GM19025 (cell line): ENCODE measurements at regions not wholly inside any gene's neighbourhood (a gene's known extent, or its start where the extent isn't known, plus 50 kb on each side); places are given as distances from the start of the nearest gene placed in this dataset.
"Not testable (repeated sequence)": the region's sequence is repeated elsewhere in the genome, so short reads cannot be mapped to it uniquely, and the experiment has no call there.

Source experiments
- ATAC-seq: cut with Tn5 transposase; IDR thresholded peaks from one replicate; pipeline ENCODE4 v1.9.1; 2021; ENCODE audit warnings: mild to moderate bottlenecking, low read depth, moderate library complexity; ENCODE audit not compliant: unreplicated experiment

DNA sequence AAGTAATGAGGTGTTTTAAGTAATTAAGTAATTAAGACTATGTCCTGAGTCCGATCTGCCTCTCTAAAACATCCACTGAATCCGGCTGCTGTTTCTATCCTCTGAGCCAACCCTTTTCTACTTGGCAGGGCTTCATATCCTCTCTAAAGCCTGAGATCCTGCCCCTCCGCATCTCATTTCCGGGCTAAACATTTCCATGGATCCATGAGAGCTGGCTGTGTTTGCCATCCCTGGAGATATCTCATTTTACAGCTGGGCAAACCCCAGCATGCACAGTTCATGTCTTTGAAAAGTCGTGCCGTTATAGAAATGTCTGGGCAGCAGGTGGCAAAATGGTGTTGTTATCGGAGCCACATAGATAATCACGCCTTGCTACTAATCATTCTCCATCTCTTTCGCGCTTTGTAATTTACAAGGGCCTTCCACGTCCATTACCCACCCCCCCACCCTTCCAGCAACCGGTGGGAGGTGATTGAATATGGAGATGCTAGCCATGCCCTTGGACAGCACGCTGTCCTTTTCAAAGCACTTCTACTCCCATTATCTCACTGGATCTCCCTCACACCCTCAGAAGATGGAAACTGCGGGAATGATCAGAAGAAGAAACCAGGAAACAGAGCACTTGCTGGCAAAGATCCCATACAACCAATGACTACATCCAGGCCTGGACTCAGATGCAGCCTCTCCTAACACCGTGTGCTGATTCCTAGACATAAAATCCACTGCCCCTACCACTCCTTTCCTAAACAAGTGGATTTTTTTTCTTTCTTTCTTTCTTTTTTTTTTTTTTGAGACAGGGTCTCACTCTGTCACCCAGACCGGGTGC, 1189.2 kb downstream of the TYW1 start:
- no peak for ATAC-seq

- no peak for ATAC-seq
These were observed 1190.9 kb downstream of the TYW1 start for GRCh38 chr7:68187532-68187931.

DNA sequence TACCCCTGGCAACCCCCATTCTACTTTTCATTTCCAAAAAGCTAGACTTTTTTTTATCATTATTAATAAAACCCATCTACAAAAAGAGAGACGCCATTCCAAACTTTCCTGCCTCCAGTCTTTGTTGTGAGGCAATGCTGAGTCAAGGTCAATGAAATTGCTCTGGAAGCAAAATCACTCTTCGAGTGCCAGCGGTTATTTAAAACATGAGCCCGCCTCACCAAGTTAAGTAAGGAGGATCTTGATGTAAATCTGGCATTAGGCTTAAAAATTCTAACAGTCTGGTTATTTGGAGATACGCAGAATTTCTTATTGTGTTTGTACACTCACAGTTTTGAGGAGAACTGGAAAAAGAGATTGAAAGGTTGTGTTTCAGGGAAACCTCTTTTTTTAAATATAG, 1196.3 kb downstream of the TYW1 start:
- no peak for ATAC-seq

DNA sequence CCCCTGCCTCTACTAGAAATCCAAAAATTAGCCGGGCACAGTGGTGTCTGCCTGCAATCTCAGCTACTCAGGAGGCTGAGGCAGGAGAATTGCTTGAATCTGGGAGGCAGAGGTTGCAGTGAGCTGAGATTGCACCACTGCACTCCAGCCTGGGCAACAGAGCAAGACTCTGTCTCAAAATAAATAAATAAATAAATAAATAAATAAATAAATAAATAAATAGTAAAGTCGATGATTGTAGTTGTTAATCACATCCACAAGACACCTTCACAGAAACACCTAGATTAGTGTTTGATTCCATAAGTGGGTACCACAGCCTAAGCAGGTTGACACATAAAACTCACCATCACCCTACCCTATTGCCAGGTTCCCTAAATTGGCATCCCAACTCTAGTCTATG, 1199.0 kb downstream of the TYW1 start:
- not testable (repeated sequence) for ATAC-seq

- ATAC-seq, result no peak
These were observed 1203.5 kb downstream of the TYW1 start for GRCh38 chr7:68200051-68200670.

- ATAC-seq, result no peak
These were observed 1206.6 kb downstream of the TYW1 start for GRCh38 chr7:68203251-68203650.

GRCh38 chr7:68205826-68206225, 1209.2 kb downstream of the TYW1 start:
- no peak for ATAC-seq

DNA sequence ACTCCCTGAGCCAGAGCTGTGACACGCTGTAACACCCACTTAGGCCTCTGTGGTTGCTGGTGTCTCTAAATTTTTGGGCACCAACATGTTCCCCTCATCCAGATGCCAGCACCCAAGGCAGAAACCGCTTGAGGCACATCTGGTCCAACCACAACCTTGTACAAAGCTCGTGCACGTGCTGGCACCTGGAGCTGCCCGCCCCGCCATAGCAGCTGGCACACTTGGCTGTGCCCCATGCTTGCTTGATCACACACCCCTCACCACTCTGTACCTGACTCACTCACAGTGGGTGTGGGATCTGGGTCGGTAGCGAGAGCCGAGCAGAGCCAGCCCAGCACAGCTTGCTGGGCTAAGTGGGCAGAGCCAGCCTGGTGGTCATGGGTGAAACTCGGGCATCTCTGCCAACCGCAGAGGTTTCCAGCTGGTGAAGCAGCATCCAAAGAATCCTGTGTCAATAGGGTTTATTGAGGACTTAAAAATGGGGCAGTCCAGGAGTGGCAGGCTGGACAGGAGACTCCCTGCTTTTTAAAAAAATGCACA, 1210.4 kb downstream of the TYW1 start:
- ATAC-seq, result no peak

GRCh38 chr7:68207676-68208075, 1211.0 kb downstream of the TYW1 start:
- no peak for ATAC-seq

- ATAC-seq, result no peak
These were observed 1212.9 kb downstream of the TYW1 start for GRCh38 chr7:68209486-68209885.

DNA sequence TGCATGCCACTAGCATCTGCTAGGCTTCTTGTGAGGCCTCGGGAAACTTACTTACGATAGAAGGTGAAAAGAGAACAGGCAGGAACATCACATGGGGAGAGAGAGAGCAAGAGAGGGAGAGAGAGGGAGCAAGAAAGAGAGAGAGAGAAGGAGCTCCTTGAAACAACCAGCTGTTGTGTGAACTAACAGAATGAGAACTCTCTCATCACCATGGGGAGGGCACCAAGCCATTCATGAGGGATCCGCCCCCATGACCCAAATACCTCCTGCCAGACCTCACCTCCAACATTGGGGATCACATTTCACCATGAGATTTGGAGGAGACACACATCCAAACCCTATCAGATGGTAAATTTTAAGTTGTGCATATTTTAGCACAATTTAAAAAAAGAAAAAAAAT, 1217.2 kb downstream of the TYW1 start:
- ATAC-seq, result no peak

- no peak for ATAC-seq
These were observed 1219.4 kb downstream of the TYW1 start for GRCh38 chr7:68216051-68216450.

GRCh38 chr7:68217426-68217825, 1220.8 kb downstream of the TYW1 start:
- ATAC-seq, result no peak

- no peak for ATAC-seq
These were observed 1221.8 kb downstream of the TYW1 start for GRCh38 chr7:68218461-68218860.

GRCh38 chr7:68222311-68222710, 1225.7 kb downstream of the TYW1 start:
- ATAC-seq, result no peak

- no peak for ATAC-seq
These were observed 1227.6 kb downstream of the TYW1 start for GRCh38 chr7:68224041-68224741.

DNA sequence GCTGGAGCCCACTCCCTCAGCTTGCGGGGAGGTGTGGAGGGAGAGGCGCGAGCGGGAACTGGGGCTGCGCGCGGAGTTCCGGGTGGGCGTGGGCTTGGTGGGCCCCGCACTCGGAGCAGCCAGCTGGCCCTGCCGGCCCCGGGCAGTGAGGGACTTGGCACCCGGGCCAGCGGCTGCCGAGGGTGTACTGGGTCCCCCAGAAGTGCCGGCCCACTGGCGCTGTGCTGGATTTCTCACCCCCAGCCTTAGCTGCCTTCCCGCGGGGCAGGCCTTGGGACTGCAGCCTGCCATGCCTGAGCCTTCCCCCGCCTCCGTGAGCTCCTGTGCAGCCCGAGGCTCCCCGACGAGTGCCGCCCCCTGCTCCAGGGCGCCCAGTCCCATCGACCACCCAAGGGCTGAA, 1234.4 kb downstream of the TYW1 start:
- ATAC-seq, result not testable (repeated sequence)

DNA sequence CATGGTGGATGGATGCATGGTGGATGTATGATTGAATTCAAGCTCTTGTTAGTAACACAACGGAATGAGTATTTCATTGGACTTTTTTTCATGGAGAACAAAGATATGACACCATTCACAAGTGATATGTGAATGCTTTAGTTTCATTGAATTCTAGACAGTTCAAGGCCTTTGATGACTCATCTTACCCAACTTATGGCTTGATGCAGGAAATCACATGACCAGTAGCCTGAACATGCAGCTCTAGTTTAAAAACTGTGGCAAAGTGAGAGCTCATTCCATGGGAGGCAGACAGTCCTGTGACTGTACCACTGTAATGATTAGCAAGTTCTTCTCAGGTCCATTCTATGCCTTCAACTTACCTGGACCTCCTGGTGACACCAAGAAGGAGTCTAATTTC, 1239.3 kb downstream of the TYW1 start:
- ATAC-seq, result no peak

- ATAC-seq, result no peak
These were observed 1241.7 kb downstream of the TYW1 start for GRCh38 chr7:68238204-68238805.

GRCh38 chr7:68243128-68243527, 1246.5 kb downstream of the TYW1 start:
- no peak for ATAC-seq

GRCh38 chr7:68244389-68244788, 1247.8 kb downstream of the TYW1 start:
- no peak for ATAC-seq
